Right cardiac atrium (tissue), 5 donors: ENCODE measurements at regions not wholly inside any gene's neighbourhood (a gene's known extent, or its start where the extent isn't known, plus 50 kb on each side); places are given as distances from the start of the nearest gene placed in this dataset.

Source experiments
- ATAC-seq, 2 donors: fragments of 200-7000 bp; cut with Tn5 transposase; one replicate each; pipeline versions ENCODE4 v1.8.0 to v1.9.1; 2020; ENCODE audit warnings: moderate library complexity in 2 of 2, mild to moderate bottlenecking in 1 of 2
- DNase-seq, 3 donors: peaks; one replicate each; pipeline ENCODE4 v3.0.0-alpha.2; 2020
- H3K27ac ChIP-seq: one replicate; pipeline ENCODE4 v1.5.1; 2013; ENCODE audit warnings: mild to moderate bottlenecking, low read length, control low read depth, moderate library complexity
- H3K27me3 ChIP-seq: one replicate; pipeline ENCODE4 v1.6.1; 2013; ENCODE audit not compliant: control insufficient read depth, insufficient read depth
- H3K4me1 ChIP-seq: one replicate; pipeline ENCODE4 v1.6.1; 2013; ENCODE audit warnings: low read length; ENCODE audit not compliant: control insufficient read depth, insufficient read depth
- H3K4me3 ChIP-seq: one replicate; pipeline ENCODE4 v1.5.1; 2013; ENCODE audit warnings: low read length, control low read depth
- H3K9me3 ChIP-seq: one replicate; pipeline ENCODE4 v1.6.1; 2013; ENCODE audit warnings: low read length; ENCODE audit not compliant: control insufficient read depth
- WGBS: extraction: QIAGEN DNeasy Blood & Tissue Kit; methylation state at CpG from one replicate; pipeline ENCODE4 v1.1.7; 2013; 5-methylcytosine and 5-hydroxymethylcytosine counted together
- intact Hi-C, 4 donors: fragments of 100-400 bp; cut with DNase I; formaldehyde crosslinking; loops; one replicate each; pipeline versions ENCODE4 v1.11.0 to v1.14.0; 2022 to 2023
- microRNA-seq, 2 donors: library from miRNA; unstranded; fragments of <30 nt; microRNA quantifications; one replicate each; pipeline ENCODE4 v1.2.0, GENCODE V29; 2020 to 2021
- donor health status: healthy with polysubstance abuse.
- donor health status: DM: no; HTN: yes; CAD: no.
- donor health status: DM: no; HTN: no; CAD: no.
- donor health status: DM: no; HTN: yes; CAD: no; lungs with severe emphysema.
- donor health status: DM: yes; HTN: yes; CAD: no.

DNA sequence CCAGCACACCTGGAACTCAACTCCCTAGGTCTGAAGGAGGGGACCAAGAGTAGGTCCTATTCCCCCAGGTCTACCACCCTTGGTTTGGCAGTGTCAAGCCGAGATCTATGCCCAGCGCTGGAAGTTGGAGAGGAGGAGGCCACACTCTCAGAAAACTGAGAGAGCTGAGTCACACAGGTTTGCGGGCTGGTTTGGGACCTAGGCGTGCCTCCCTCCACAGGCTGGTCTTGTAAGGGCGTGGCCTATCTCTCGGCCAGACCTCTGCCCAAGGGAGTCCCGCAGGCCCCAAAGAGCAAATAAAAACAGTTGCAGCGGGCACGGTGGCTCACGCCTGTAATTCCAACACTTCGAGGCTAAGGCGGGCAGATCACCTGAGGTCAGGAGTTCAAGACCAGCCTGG lies 52.9 kb upstream of the INTU start:
- 93% methylated on average over 12 of the region's 12 CpGs for WGBS
- ATAC-seq = no peak

DNA sequence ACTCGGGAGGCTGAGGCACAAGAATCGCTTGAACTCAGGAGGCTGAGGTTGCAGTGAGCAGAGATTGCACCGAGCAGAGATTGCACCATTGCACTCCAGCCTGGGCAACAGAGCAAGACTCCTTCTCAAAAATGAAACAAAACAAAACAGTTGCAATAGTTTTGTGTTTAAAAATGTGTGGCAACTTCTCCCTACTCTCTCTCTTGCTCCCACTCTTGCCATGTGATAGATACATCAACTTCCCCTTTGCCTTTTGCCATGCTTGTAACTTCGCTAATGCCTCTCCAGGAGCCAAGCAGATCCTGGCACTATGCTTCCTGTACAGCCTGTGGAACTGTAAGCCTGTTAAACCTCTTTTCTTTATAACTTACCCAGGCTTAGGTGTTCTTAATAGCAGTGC lies 52.5 kb upstream of the INTU start:
- WGBS = 90% methylated on average over 4 of the region's 4 CpGs
- ATAC-seq = no peak
- Histone ChIP-seq H3K27me3 (no peaks in the 10 kb centered on the region), H3K9me3 (no peaks in the 10 kb centered on the region), H3K4me3 (no peak overlapping the region), H3K4me1 (no peaks in the 10 kb centered on the region), H3K27ac (no peak overlapping the region)
- no peak for DNase-seq
- intact Hi-C loops = no loop called here

More for the DNA sequence above, 52.9 kb upstream of the INTU start:
- no peaks in the 10 kb centered on the region for H3K9me3 ChIP-seq
- no peaks in the 10 kb centered on the region for H3K27me3 ChIP-seq
- intact Hi-C loops = no loop called here
- H3K4me1 ChIP-seq = no peaks in the 10 kb centered on the region
- H3K27ac ChIP-seq = no peak overlapping the region
- DNase-seq = peak in 1 of 3 donors; percentile 39
- no peak overlapping the region for H3K4me3 ChIP-seq

DNA sequence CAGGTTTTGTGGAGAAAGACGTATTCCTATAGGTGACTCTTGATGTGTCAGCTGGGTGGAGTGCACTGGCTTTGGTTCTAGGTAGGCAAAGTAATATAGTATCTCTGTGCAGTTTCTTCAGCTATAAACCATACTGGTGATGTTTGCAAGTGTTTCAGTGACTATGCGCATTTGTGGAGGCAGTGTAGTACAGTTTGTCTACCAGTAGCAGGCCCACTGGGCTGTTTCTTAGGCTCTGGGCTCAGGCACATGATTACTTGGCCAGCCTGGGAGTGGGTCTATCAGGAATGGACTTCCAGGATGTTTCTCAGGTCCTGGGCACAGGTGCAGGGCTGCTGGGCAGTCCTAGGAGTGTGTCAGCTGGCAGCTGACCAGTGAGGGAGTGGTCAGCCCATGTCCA lies 51.9 kb upstream of the INTU start:
- DNase-seq (no peak), ATAC-seq (no peak)
- H3K27ac ChIP-seq = no peak overlapping the region
- H3K4me1 ChIP-seq = no peaks in the 10 kb centered on the region
- H3K9me3 ChIP-seq = no peaks in the 10 kb centered on the region
- 92% methylated on average over 2 of the region's 2 CpGs for WGBS
- intact Hi-C loops = no loop called here
- no peak overlapping the region for H3K4me3 ChIP-seq
- H3K27me3 ChIP-seq = no peaks in the 10 kb centered on the region

Small RNAs in the stretch of these regions (microRNA-seq; reads per million reads assigned to microRNA genes)
- 0 reads per million in 2 donors for gene MIR2054
